ENCODE measurements at regions not wholly inside any gene's neighbourhood (a gene's known extent, or its start where the extent isn't known, plus 50 kb on each side); places are given as distances from the start of the nearest gene placed in this dataset.

DNA sequence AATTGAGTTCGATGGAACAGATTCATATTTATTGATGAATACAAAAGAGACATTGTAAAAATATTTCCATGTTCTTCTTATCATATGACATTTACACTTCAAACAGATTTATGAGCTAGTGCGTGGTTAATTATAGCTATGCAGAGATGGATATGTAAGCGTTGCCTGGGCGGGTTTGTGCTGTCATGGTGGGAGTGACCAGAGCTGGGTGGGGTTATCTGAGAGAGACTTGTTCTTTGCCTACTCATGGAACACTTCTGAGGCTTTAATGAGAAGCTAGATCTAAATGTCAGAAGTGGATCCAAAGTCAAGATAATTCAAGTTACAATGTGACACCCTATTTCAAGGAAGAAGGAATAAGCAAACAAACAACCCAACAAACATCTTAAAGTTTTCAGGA, 162.3 kb upstream of the ZEB2 start:
- Histone ChIP-seq H3K4me3 (ENCODE audit: low read depth in 1 of 3, low read length in 3 of 3) (no peak overlapping the region), H3K9me3 (ENCODE audit: control insufficient read depth in 2 of 2, insufficient read depth in 1 of 2, low read depth in 1 of 2, low read length in 1 of 2) (no peaks in the 10 kb centered on the region), H3K27me3 (ENCODE audit: control insufficient read depth in 3 of 3, insufficient read depth in 3 of 3, low read length in 3 of 3) (no peaks in the 10 kb centered on the region), H3K27ac (ENCODE audit: low read depth in 1 of 3, low read length in 2 of 3) (no peak overlapping the region), H3K4me1 (ENCODE audit: control insufficient read depth in 3 of 3, insufficient read depth in 2 of 3, low read depth in 1 of 3, low read length in 2 of 3) (peaks cover 0 to 6% (median 0%) of the 10 kb centered on the region in 3 donors), H3K36me3 (ENCODE audit: control insufficient read depth in 3 of 3, insufficient read depth in 2 of 3, low read depth in 1 of 3, low read length in 3 of 3) (no peaks in the 10 kb centered on the region)
- FAIRE-seq (no peak), DNase-seq (no peak)
- 19 to 53% (median 33%) methylated on average over 4 of the region's 4 CpGs for WGBS, 3 donors

GRCh38 chr2:144681389-144681788, 161.5 kb upstream of the ZEB2 start:
- FAIRE-seq (no peak), DNase-seq (no peak)
- H3K4me3 ChIP-seq (ENCODE audit: low read depth in 1 of 3, low read length in 3 of 3): no peak overlapping the region
- H3K27me3 ChIP-seq (ENCODE audit: control insufficient read depth in 3 of 3, insufficient read depth in 3 of 3, low read length in 3 of 3): no peaks in the 10 kb centered on the region
- H3K9me3 ChIP-seq (ENCODE audit: control insufficient read depth in 2 of 2, insufficient read depth in 1 of 2, low read depth in 1 of 2, low read length in 1 of 2): no peaks in the 10 kb centered on the region
- no peaks in the 10 kb centered on the region for H3K36me3 ChIP-seq (ENCODE audit: control insufficient read depth in 3 of 3, insufficient read depth in 2 of 3, low read depth in 1 of 3, low read length in 3 of 3)
- H3K4me1 ChIP-seq (ENCODE audit: control insufficient read depth in 3 of 3, insufficient read depth in 2 of 3, low read depth in 1 of 3, low read length in 2 of 3): peaks cover 0 to 6% (median 0%) of the 10 kb centered on the region in 3 donors
- H3K27ac ChIP-seq (ENCODE audit: low read depth in 1 of 3, low read length in 2 of 3): no peak overlapping the region

DNA sequence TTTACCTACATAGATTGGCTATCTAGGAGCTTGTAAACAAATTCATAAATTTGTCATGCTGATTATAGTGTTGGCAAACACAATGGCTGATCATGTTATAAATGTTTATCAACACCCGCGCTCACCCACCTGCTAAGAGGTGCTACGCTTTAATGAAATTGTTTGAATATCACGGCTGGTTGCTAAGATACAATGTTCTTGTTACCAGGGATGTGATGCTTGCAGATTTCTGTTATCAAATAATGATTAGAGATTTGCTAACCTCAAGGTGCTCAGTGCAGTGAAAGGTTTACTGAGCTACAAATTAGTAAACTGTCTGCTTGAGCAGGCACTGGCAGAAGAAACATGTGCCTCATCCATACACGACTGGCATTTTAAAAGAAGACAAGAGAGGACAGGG, 160.0 kb upstream of the ZEB2 start:
- DNase-seq (no peak), FAIRE-seq (no peak)
- Histone ChIP-seq H3K4me1 (ENCODE audit: control insufficient read depth in 3 of 3, insufficient read depth in 2 of 3, low read depth in 1 of 3, low read length in 2 of 3) (peaks cover 0 to 6% (median 0%) of the 10 kb centered on the region in 3 donors), H3K9me3 (ENCODE audit: control insufficient read depth in 2 of 2, insufficient read depth in 1 of 2, low read depth in 1 of 2, low read length in 1 of 2) (no peaks in the 10 kb centered on the region), H3K27ac (ENCODE audit: low read depth in 1 of 3, low read length in 2 of 3) (no peak overlapping the region), H3K4me3 (ENCODE audit: low read depth in 1 of 3, low read length in 3 of 3) (no peak overlapping the region), H3K36me3 (ENCODE audit: control insufficient read depth in 3 of 3, insufficient read depth in 2 of 3, low read depth in 1 of 3, low read length in 3 of 3) (no peaks in the 10 kb centered on the region), H3K27me3 (ENCODE audit: control insufficient read depth in 3 of 3, insufficient read depth in 3 of 3, low read length in 3 of 3) (no peaks in the 10 kb centered on the region)
- WGBS, 3 donors: 28 to 54% (median 43%) methylated on average over 5 of the region's 5 CpGs

- Histone ChIP-seq H3K36me3 (ENCODE audit: control insufficient read depth in 3 of 3, insufficient read depth in 2 of 3, low read depth in 1 of 3, low read length in 3 of 3) (no peaks in the 10 kb centered on the region), H3K27me3 (ENCODE audit: control insufficient read depth in 3 of 3, insufficient read depth in 3 of 3, low read length in 3 of 3) (no peaks in the 10 kb centered on the region), H3K9me3 (ENCODE audit: control insufficient read depth in 2 of 2, insufficient read depth in 1 of 2, low read depth in 1 of 2, low read length in 1 of 2) (no peaks in the 10 kb centered on the region), H3K4me1 (ENCODE audit: control insufficient read depth in 3 of 3, insufficient read depth in 2 of 3, low read depth in 1 of 3, low read length in 2 of 3) (peaks cover 0 to 6% (median 0%) of the 10 kb centered on the region in 3 donors), H3K4me3 (ENCODE audit: low read depth in 1 of 3, low read length in 3 of 3) (no peak overlapping the region), H3K27ac (ENCODE audit: low read depth in 1 of 3, low read length in 2 of 3) (peak overlapping the region in 1 of 3 donors; percentile 42)
- FAIRE-seq (no peak), DNase-seq (peak in 1 of 2 donors; percentile 51)
- WGBS, 3 donors: 38 to 64% (median 43%) methylated on average over 1 of the region's 1 CpG
Measured at GRCh38 chr2:144678736-144679135, 158.8 kb upstream of the ZEB2 start.

DNA sequence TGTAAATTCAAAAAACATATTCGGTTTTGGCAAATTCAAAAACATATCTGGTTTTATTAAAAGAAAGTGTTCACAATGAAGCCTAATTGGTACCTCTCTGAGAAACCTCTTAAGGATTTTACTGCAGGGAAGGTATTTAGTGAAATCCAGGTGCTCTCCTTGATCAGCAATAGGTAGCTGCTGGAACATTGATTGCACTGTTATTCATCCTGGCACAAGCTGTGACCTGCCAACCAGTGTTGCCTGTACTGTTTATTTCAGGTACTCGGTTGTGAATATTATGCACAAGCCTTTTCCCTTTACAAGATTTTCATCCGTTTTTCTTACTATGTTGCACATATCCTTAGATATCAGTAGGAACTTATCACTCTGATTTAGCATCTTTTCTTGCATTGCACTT, 155.8 kb upstream of the ZEB2 start:
- no peak for DNase-seq
- Histone ChIP-seq H3K4me3 (ENCODE audit: low read depth in 1 of 3, low read length in 3 of 3) (no peak overlapping the region), H3K27me3 (ENCODE audit: control insufficient read depth in 3 of 3, insufficient read depth in 3 of 3, low read length in 3 of 3) (no peaks in the 10 kb centered on the region), H3K27ac (ENCODE audit: low read depth in 1 of 3, low read length in 2 of 3) (no peak overlapping the region), H3K36me3 (ENCODE audit: control insufficient read depth in 3 of 3, insufficient read depth in 2 of 3, low read depth in 1 of 3, low read length in 3 of 3) (no peaks in the 10 kb centered on the region), H3K4me1 (ENCODE audit: control insufficient read depth in 3 of 3, insufficient read depth in 2 of 3, low read depth in 1 of 3, low read length in 2 of 3) (peaks cover 0 to 6% (median 0%) of the 10 kb centered on the region in 3 donors), H3K9me3 (ENCODE audit: control insufficient read depth in 2 of 2, insufficient read depth in 1 of 2, low read depth in 1 of 2, low read length in 1 of 2) (no peaks in the 10 kb centered on the region)
- FAIRE-seq: no peak
- 74 to 92% (median 83%) methylated on average over 3 of the region's 3 CpGs for WGBS, 3 donors

GRCh38 chr2:144675331-144675730, 155.4 kb upstream of the ZEB2 start:
- H3K4me3 ChIP-seq (ENCODE audit: low read depth in 1 of 3, low read length in 3 of 3): no peak overlapping the region
- WGBS, 3 donors: 91 to 93% (median 92%) methylated on average over 3 of the region's 3 CpGs
- no peaks in the 10 kb centered on the region for H3K27me3 ChIP-seq (ENCODE audit: control insufficient read depth in 3 of 3, insufficient read depth in 3 of 3, low read length in 3 of 3)
- H3K27ac ChIP-seq (ENCODE audit: low read depth in 1 of 3, low read length in 2 of 3): no peak overlapping the region
- H3K9me3 ChIP-seq (ENCODE audit: control insufficient read depth in 2 of 2, insufficient read depth in 1 of 2, low read depth in 1 of 2, low read length in 1 of 2): no peaks in the 10 kb centered on the region
- FAIRE-seq (no peak), DNase-seq (no peak)
- H3K4me1 ChIP-seq (ENCODE audit: control insufficient read depth in 3 of 3, insufficient read depth in 2 of 3, low read depth in 1 of 3, low read length in 2 of 3): peaks cover 0 to 6% (median 0%) of the 10 kb centered on the region in 3 donors
- no peaks in the 10 kb centered on the region for H3K36me3 ChIP-seq (ENCODE audit: control insufficient read depth in 3 of 3, insufficient read depth in 2 of 3, low read depth in 1 of 3, low read length in 3 of 3)

GRCh38 chr2:144674071-144674470, 154.2 kb upstream of the ZEB2 start:
- Histone ChIP-seq H3K27me3 (ENCODE audit: control insufficient read depth in 3 of 3, insufficient read depth in 3 of 3, low read length in 3 of 3) (no peaks in the 10 kb centered on the region), H3K4me1 (ENCODE audit: control insufficient read depth in 3 of 3, insufficient read depth in 2 of 3, low read depth in 1 of 3, low read length in 2 of 3) (peaks cover 0 to 6% (median 0%) of the 10 kb centered on the region in 3 donors), H3K36me3 (ENCODE audit: control insufficient read depth in 3 of 3, insufficient read depth in 2 of 3, low read depth in 1 of 3, low read length in 3 of 3) (no peaks in the 10 kb centered on the region), H3K4me3 (ENCODE audit: low read depth in 1 of 3, low read length in 3 of 3) (no peak overlapping the region), H3K27ac (ENCODE audit: low read depth in 1 of 3, low read length in 2 of 3) (no peak overlapping the region), H3K9me3 (ENCODE audit: control insufficient read depth in 2 of 2, insufficient read depth in 1 of 2, low read depth in 1 of 2, low read length in 1 of 2) (no peaks in the 10 kb centered on the region)
- DNase-seq (no peak), FAIRE-seq (no peak)

GRCh38 chr2:144673456-144673855, 153.5 kb upstream of the ZEB2 start:
- no peaks in the 10 kb centered on the region for H3K9me3 ChIP-seq (ENCODE audit: control insufficient read depth in 2 of 2, insufficient read depth in 1 of 2, low read depth in 1 of 2, low read length in 1 of 2)
- WGBS, 3 donors: 61 to 64% (median 63%) methylated on average over 3 of the region's 3 CpGs
- no peaks in the 10 kb centered on the region for H3K27me3 ChIP-seq (ENCODE audit: control insufficient read depth in 3 of 3, insufficient read depth in 3 of 3, low read length in 3 of 3)
- H3K4me1 ChIP-seq (ENCODE audit: control insufficient read depth in 3 of 3, insufficient read depth in 2 of 3, low read depth in 1 of 3, low read length in 2 of 3): no peaks in the 10 kb centered on the region
- DNase-seq (no peak), FAIRE-seq (no peak)
- no peak overlapping the region for H3K4me3 ChIP-seq (ENCODE audit: low read depth in 1 of 3, low read length in 3 of 3)
- H3K27ac ChIP-seq (ENCODE audit: low read depth in 1 of 3, low read length in 2 of 3): no peak overlapping the region
- H3K36me3 ChIP-seq (ENCODE audit: control insufficient read depth in 3 of 3, insufficient read depth in 2 of 3, low read depth in 1 of 3, low read length in 3 of 3): no peaks in the 10 kb centered on the region

DNA sequence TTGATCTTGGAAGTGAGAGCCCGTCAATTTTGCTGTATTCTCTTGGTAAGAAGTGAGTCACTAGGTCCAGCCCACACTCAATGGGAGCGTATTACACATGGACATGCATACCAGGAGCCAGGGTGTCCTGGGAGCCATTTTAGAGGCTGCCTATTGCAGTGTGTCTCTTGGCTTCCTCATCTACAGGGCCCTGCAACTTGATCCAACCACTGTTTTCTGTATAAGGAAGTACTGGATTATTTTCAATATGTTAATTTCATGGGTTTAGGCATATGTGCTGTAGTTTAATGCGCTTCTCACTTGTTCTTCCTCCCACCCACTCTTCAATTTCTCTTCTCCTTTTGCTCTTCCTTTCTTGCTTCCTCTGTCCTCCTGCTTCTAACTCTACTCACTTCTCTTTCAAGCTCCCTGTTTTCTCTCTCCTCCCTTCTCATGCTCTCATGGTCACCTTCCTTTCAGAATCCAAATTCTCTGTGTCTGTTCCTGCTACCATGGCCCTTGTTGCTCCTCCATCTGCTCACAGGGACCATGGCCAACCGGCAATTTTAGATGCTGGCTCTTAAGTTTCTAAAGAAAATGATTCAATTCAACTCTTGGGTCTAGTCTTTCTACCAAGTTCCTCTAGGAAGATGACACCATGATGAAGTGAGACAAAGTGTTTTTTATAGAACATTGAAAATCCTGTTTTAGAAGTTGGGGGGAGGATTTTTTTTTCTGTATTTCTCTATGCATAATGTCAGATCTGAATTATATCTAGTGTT, 152.0 kb upstream of the ZEB2 start:
- DNase-seq (no peak), FAIRE-seq (no peak)
- 85 to 88% (median 87%) methylated on average over 4 of the region's 4 CpGs for WGBS, 3 donors
- H3K27ac ChIP-seq (ENCODE audit: low read depth in 1 of 3, low read length in 2 of 3): peak overlapping the region in 1 of 3 donors; percentile 27
- H3K27me3 ChIP-seq (ENCODE audit: control insufficient read depth in 3 of 3, insufficient read depth in 3 of 3, low read length in 3 of 3): no peaks in the 10 kb centered on the region
- H3K9me3 ChIP-seq (ENCODE audit: control insufficient read depth in 2 of 2, insufficient read depth in 1 of 2, low read depth in 1 of 2, low read length in 1 of 2): no peaks in the 10 kb centered on the region
- no peaks in the 10 kb centered on the region for H3K36me3 ChIP-seq (ENCODE audit: control insufficient read depth in 3 of 3, insufficient read depth in 2 of 3, low read depth in 1 of 3, low read length in 3 of 3)
- no peak overlapping the region for H3K4me3 ChIP-seq (ENCODE audit: low read depth in 1 of 3, low read length in 3 of 3)
- H3K4me1 ChIP-seq (ENCODE audit: control insufficient read depth in 3 of 3, insufficient read depth in 2 of 3, low read depth in 1 of 3, low read length in 2 of 3): no peaks in the 10 kb centered on the region
